Sigmoid colon (tissue), 6 donors: ENCODE measurements at regions not wholly inside any gene's neighbourhood (a gene's known extent, or its start where the extent isn't known, plus 50 kb on each side); places are given as distances from the start of the nearest gene placed in this dataset.

Experiments used
- DNase-seq: peaks from one replicate; pipeline ENCODE4 v3.0.0-alpha.2; 2019
- H3K27ac ChIP-seq, 4 donors: fragments of 200-600 bp; sonication (generic); one replicate each; pipeline ENCODE4 v1.5.1; 2016 to 2019; ENCODE audit warnings: mild to moderate bottlenecking in 1 of 4
- H3K27me3 ChIP-seq, 3 donors: fragments of 200-600 bp; sonication (generic); one replicate each; pipeline ENCODE4 v1.5.1; 2019; ENCODE audit warnings: mild to moderate bottlenecking in 1 of 3
- H3K36me3 ChIP-seq, 4 donors: fragments of 200-600 bp; sonication (generic); one replicate each; pipeline ENCODE4 v1.5.1; 2016 to 2019
- H3K4me1 ChIP-seq, 4 donors: fragments of 200-600 bp; sonication (generic); one replicate each; pipeline ENCODE4 v1.5.1; 2017 to 2019
- H3K4me3 ChIP-seq, 4 donors: fragments of 200-600 bp; sonication (generic); one replicate each; pipeline ENCODE4 v1.5.1; 2017 to 2019; ENCODE audit warnings: mild to moderate bottlenecking in 2 of 4, moderate library complexity in 1 of 4
- H3K9me3 ChIP-seq, 4 donors: fragments of 200-600 bp in 3 of 4; sonication (generic) in 3 of 4; one replicate each; pipeline versions ENCODE4 v1.5.1 to v1.6.1; 2013 to 2019
- CTCF ChIP-seq, 4 experiments: fragments of 450-650 bp in 3 of 4; fragments of 200-600 bp in 1 of 4; IDR thresholded peaks; one replicate each; pipeline ENCODE4 v1.5.1; 2016 to 2019; ENCODE audit warnings: antibody characterized with exemption in 4 of 4, mild to moderate bottlenecking in 3 of 4, moderate library complexity in 2 of 4
- EP300 ChIP-seq, 4 donors: sonication (generic); formaldehyde crosslinking; IDR thresholded peaks; one replicate each; pipeline ENCODE4 v1.6.1; 2017; ENCODE audit warnings: antibody characterized with exemption in 4 of 4
- POLR2A ChIP-seq, 2 donors: fragments of 450-650 bp; IDR thresholded peaks; one replicate each; pipeline ENCODE4 v1.6.1; 2016; ENCODE audit warnings: antibody characterized with exemption in 2 of 2, mild to moderate bottlenecking in 2 of 2, moderate library complexity in 2 of 2
- POLR2AphosphoS5 ChIP-seq, 4 donors: sonication (generic); formaldehyde crosslinking; IDR thresholded peaks; one replicate each; pipeline ENCODE4 v1.6.1; 2017; ENCODE audit warnings: antibody characterized with exemption in 4 of 4
- WGBS, 2 donors: extraction: QIAGEN DNeasy Blood & Tissue Kit; methylation state at CpG; one replicate each; pipeline ENCODE4 v1.1.7; 2013; 5-methylcytosine and 5-hydroxymethylcytosine counted together
- intact Hi-C: fragments of 100-400 bp; cut with DNase I; formaldehyde crosslinking; loops from one replicate; pipeline ENCODE4 v1.15.1; 2023
- donor health status: healthy with polysubstance abuse.
- donor health status: healthy.

GRCh38 chr4:178136736-178137345, 694.6 kb upstream of the AGA start:
- TF ChIP-seq CTCF (IDR thresholded peaks at IDR 0.05) (no peak), POLR2A (IDR thresholded peaks at IDR 0.05) (no peak), EP300 (IDR thresholded peaks at IDR 0.05) (no peak), POLR2AphosphoS5 (IDR thresholded peaks at IDR 0.05) (no peak)
- peaks cover 0 to 2% (median 0%) of the 10 kb centered on the region in 4 donors for H3K9me3 ChIP-seq
- H3K27me3 ChIP-seq: no peaks in the 10 kb centered on the region
- 92 to 93% methylated on average over 19 of the region's 19 CpGs for WGBS, 2 donors
- no peak overlapping the region for H3K4me3 ChIP-seq
- intact Hi-C loops: no loop called here
- peak; percentile 54 for DNase-seq
- H3K36me3 ChIP-seq: no peaks in the 10 kb centered on the region
- no peaks in the 10 kb centered on the region for H3K4me1 ChIP-seq
- H3K27ac ChIP-seq: no peak overlapping the region

GRCh38 chr4:178137732-178138471, 695.7 kb upstream of the AGA start:
- Histone ChIP-seq H3K27ac (no peak overlapping the region), H3K36me3 (no peaks in the 10 kb centered on the region), H3K4me3 (no peak overlapping the region), H3K27me3 (no peaks in the 10 kb centered on the region), H3K4me1 (no peaks in the 10 kb centered on the region), H3K9me3 (peaks cover 0 to 2% (median 0%) of the 10 kb centered on the region in 4 donors)
- 96% methylated on average over 22 of the region's 22 CpGs for WGBS, 2 donors
- intact Hi-C loops: no loop called here
- TF ChIP-seq POLR2AphosphoS5 (IDR thresholded peaks at IDR 0.05): no peak
- DNase-seq: peak; percentile 59

GRCh38 chr4:178138491-178138890, 696.3 kb upstream of the AGA start:
- 93 to 95% methylated on average over 13 of the region's 13 CpGs for WGBS, 2 donors
- no peaks in the 10 kb centered on the region for H3K27me3 ChIP-seq
- no peaks in the 10 kb centered on the region for H3K36me3 ChIP-seq
- H3K27ac ChIP-seq: no peak overlapping the region
- no peak for DNase-seq
- H3K4me1 ChIP-seq: no peaks in the 10 kb centered on the region
- peaks cover 0 to 2% (median 0%) of the 10 kb centered on the region in 4 donors for H3K9me3 ChIP-seq
- no peak overlapping the region for H3K4me3 ChIP-seq
- TF ChIP-seq CTCF (IDR thresholded peaks at IDR 0.05) (no peak), POLR2AphosphoS5 (IDR thresholded peaks at IDR 0.05) (no peak), POLR2A (IDR thresholded peaks at IDR 0.05) (no peak), EP300 (IDR thresholded peaks at IDR 0.05) (no peak)
- intact Hi-C loops: no loop called here

DNA sequence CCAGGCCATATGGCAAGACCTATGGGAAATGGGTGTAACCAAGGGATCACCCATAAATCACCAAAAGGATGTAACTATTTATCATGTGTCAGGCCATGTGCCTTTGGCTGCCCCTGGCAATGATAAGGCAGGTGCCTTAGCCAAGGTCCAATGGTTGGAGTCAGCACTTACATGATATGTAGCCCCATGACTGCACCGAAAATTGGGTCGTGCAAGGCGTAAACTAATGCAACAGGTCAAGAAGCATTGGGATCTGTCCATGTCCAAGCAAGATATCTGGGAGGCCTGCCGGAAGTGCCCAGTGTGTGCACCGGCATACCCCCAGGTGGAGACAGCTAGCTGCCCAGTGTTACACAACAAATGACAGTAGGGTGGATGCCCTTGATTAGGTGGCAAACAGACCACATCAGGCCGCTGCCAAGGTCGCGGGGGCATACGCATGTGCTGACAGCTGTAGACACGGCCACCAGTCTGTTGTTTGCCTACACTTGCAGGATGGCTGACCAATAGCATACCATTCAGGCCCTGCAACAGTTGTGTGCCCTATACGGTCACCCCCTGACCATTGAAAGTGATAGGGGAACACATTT, 698.2 kb upstream of the AGA start:
- intact Hi-C loops: no loop called here
- no peak for DNase-seq
- WGBS, 2 donors: 96 to 97% methylated on average over 11 of the region's 11 CpGs

More for the DNA sequence above, 698.2 kb upstream of the AGA start:
- Histone ChIP-seq H3K36me3 (no peaks in the 10 kb centered on the region), H3K27me3 (no peaks in the 10 kb centered on the region), H3K4me3 (no peak overlapping the region), H3K27ac (no peak overlapping the region), H3K4me1 (no peaks in the 10 kb centered on the region), H3K9me3 (peaks cover 0 to 2% (median 0%) of the 10 kb centered on the region in 4 donors)
- no peak for TF ChIP-seq CTCF (IDR thresholded peaks at IDR 0.05)
- no peak for TF ChIP-seq POLR2A (IDR thresholded peaks at IDR 0.05)
- TF ChIP-seq POLR2AphosphoS5 (IDR thresholded peaks at IDR 0.05): no peak
- no peak for TF ChIP-seq EP300 (IDR thresholded peaks at IDR 0.05)
